ENCODE measurements at regions not wholly inside any gene's neighbourhood (a gene's known extent, or its start where the extent isn't known, plus 50 kb on each side); places are given as distances from the start of the nearest gene placed in this dataset.

DNA sequence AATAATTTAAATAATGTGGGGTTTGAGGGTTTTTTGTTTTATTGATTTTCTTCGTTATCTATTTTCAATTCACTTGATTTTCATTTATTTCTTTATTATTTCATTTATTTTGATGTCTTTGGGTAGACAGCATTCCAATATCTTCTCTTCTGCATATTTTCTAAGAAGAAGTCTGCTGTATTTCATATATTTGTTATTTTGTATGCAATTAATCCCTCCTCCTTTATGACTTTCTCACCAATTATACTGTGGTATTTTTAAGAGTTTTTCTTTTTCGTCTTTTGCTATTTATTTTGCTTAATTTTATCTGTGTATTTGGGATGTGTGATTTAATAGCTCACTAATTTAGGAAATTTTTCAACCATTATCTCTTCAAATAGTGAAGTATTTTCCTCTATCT lies 1444.4 kb upstream of the MIR17HG start:
- intact Hi-C loops (cut with DNase I) = no loop called here
- 76 to 88% methylated on average over 2 of the region's 2 CpGs for WGBS, 2 donors
- Histone ChIP-seq H3K9me3 (peaks cover 0 to 18% (median 0%) of the 10 kb centered on the region in 11 donors), H3K36me3 (no peaks in the 10 kb centered on the region), H3K27ac (no peak overlapping the region), H3K27me3 (no peaks in the 10 kb centered on the region), H3K4me3 (no peak overlapping the region), H3K4me1 (no peaks in the 10 kb centered on the region)
- ATAC-seq (no peak), DNase-seq (no peak)
- TF ChIP-seq, protein P1, sequence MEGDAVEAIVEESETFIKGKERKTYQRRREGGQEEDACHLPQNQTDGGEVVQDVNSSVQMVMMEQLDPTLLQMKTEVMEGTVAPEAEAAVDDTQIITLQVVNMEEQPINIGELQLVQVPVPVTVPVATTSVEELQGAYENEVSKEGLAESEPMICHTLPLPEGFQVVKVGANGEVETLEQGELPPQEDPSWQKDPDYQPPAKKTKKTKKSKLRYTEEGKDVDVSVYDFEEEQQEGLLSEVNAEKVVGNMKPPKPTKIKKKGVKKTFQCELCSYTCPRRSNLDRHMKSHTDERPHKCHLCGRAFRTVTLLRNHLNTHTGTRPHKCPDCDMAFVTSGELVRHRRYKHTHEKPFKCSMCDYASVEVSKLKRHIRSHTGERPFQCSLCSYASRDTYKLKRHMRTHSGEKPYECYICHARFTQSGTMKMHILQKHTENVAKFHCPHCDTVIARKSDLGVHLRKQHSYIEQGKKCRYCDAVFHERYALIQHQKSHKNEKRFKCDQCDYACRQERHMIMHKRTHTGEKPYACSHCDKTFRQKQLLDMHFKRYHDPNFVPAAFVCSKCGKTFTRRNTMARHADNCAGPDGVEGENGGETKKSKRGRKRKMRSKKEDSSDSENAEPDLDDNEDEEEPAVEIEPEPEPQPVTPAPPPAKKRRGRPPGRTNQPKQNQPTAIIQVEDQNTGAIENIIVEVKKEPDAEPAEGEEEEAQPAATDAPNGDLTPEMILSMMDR (IDR thresholded peaks at IDR 0.05) = no peak

GRCh38 chr13:89910166-89910565 lies 1437.3 kb upstream of the MIR17HG start:
- no peak overlapping the region for H3K4me3 ChIP-seq
- 85 to 88% methylated on average over 12 of the region's 12 CpGs for WGBS, 2 donors
- H3K9me3 ChIP-seq = peaks cover 0 to 2% (median 0%) of the 10 kb centered on the region in 11 donors
- intact Hi-C loops (cut with DNase I) = no loop called here
- no peaks in the 10 kb centered on the region for H3K36me3 ChIP-seq
- ATAC-seq (no peak), DNase-seq (peak in 1 of 2 donors; percentile 5)
- TF ChIP-seq, protein P1 (IDR thresholded peaks at IDR 0.05) = no peak
- no peaks in the 10 kb centered on the region for H3K4me1 ChIP-seq
- H3K27me3 ChIP-seq = no peaks in the 10 kb centered on the region
- no peak overlapping the region for H3K27ac ChIP-seq

GRCh38 chr13:89916551-89916950 lies 1430.9 kb upstream of the MIR17HG start:
- H3K4me3 ChIP-seq = no peak overlapping the region
- no peaks in the 10 kb centered on the region for H3K9me3 ChIP-seq
- H3K27me3 ChIP-seq = no peaks in the 10 kb centered on the region
- DNase-seq (no peak), ATAC-seq (no peak)
- intact Hi-C loops (cut with DNase I) = no loop called here
- no peaks in the 10 kb centered on the region for H3K4me1 ChIP-seq
- no peak overlapping the region for H3K27ac ChIP-seq
- no peaks in the 10 kb centered on the region for H3K36me3 ChIP-seq
- WGBS, 2 donors = 71 to 82% methylated on average over 2 of the region's 2 CpGs
- TF ChIP-seq, protein P1 (IDR thresholded peaks at IDR 0.05) = no peak

DNA sequence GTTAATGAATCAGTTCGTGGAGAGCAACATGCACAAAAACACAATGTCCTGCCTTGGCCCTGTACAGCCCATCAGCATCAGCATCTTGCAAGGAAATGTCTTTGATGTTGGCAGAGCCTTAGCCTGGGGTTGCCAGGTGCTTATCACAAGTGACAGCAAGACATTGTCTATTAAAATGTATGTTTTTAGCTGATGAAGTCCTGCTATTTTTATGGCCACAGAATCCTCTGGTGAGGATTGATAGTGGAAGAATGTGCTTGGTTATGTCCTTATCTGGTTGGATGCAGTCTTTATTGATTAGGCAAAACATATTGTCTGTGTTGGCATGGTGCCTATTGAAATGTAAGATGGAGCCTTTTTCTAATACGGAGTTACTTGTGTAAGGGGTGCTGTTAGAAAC lies 1427.0 kb upstream of the MIR17HG start:
- WGBS, 2 donors = 52 to 59% methylated on average over 2 of the region's 2 CpGs
- intact Hi-C loops (cut with DNase I) = no loop called here
- no peak for ATAC-seq
- DNase-seq = no peak
- H3K27me3 ChIP-seq = no peaks in the 10 kb centered on the region
- TF ChIP-seq, protein P1 (IDR thresholded peaks at IDR 0.05) = no peak
- no peaks in the 10 kb centered on the region for H3K9me3 ChIP-seq
- no peak overlapping the region for H3K27ac ChIP-seq
- H3K4me1 ChIP-seq = no peaks in the 10 kb centered on the region
- H3K4me3 ChIP-seq = no peak overlapping the region
- H3K36me3 ChIP-seq = no peaks in the 10 kb centered on the region

DNA sequence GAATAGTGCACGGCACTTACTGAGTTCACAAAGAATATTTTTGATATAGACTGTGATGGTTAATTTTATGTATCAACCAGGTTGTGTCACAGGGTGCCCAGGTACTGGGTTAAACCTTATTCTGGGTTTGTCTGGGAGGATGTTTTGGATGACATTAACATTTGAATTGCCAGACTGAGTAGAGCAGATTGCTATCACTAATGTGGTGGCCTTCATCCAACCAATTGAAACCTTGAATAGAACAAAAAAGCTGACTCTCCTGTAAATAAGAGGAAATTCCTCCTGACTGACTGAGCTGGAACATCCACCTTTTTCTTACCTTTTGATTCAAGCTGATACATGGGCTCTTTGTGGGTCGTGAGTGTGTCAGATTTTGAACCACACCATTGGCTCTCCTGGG lies 1424.4 kb upstream of the MIR17HG start:
- DNase-seq (no peak), ATAC-seq (no peak)
- intact Hi-C loops (cut with DNase I) = no loop called here
- Histone ChIP-seq H3K4me3 (no peak overlapping the region), H3K27me3 (no peaks in the 10 kb centered on the region), H3K36me3 (no peaks in the 10 kb centered on the region), H3K4me1 (no peaks in the 10 kb centered on the region), H3K9me3 (no peaks in the 10 kb centered on the region), H3K27ac (no peak overlapping the region)
- WGBS, 2 donors = 82 to 83% methylated on average over 2 of the region's 2 CpGs
- TF ChIP-seq, protein P1 (IDR thresholded peaks at IDR 0.05) = no peak

All from heart right ventricle (tissue), 16 donors.